OCI-LY7 (cell line): ENCODE measurements at regions not wholly inside any gene's neighbourhood (a gene's known extent, or its start where the extent isn't known, plus 50 kb on each side); places are given as distances from the start of the nearest gene placed in this dataset.

Experiments used
- BruUV-seq: library from RNA; stranded (reverse); fragments of 400-500 nt; replicated peaks from 2 replicates; lab custom pipeline; 2021; lab: Mats Ljungman, UMichigan
- CTCF ChIA-PET: fragments of 300-600 bp; sonication (Branson Sonifier 250); formaldehyde crosslinking; loops from one replicate; lab custom pipeline; 2022; ENCODE audit warnings: antibody characterized with exemption; ENCODE audit not compliant: unreplicated experiment; lab: Charles Lee
- POLR2A ChIA-PET: fragments of 300-600 bp; sonication (Branson Sonifier 250); formaldehyde crosslinking; loops from one replicate; lab custom pipeline; 2022; ENCODE audit warnings: antibody characterized with exemption; lab: Charles Lee
- DNase-seq: peaks from one replicate; pipeline ENCODE4 v3.0.0-alpha.2; 2015; ENCODE audit warnings: low spot score
- H2AFZ ChIP-seq: fragments of 200-600 bp; sonication (generic), shearing (Covaris generic); 2 replicates; pipeline ENCODE4 v1.6.1; 2014; ENCODE audit warnings: mild to moderate bottlenecking, antibody characterized with exemption, low read length, moderate library complexity
- H3K27ac ChIP-seq: fragments of 200-600 bp; sonication (generic); 2 replicates; pipeline ENCODE4 v1.5.1; 2014; ENCODE audit warnings: mixed run types, low read depth, mild to moderate bottlenecking, moderate library complexity, low read length, inconsistent platforms; ENCODE audit not compliant: poor library complexity, severe bottlenecking
- H3K36me3 ChIP-seq: fragments of 200-600 bp; sonication (generic); 2 replicates; pipeline ENCODE4 v1.6.1; 2014; ENCODE audit warnings: mild to moderate bottlenecking, antibody characterized with exemption, low read length, moderate library complexity, mixed read lengths; ENCODE audit not compliant: insufficient read depth
- H3K4me1 ChIP-seq: fragments of 200-600 bp; sonication (generic); 2 replicates; pipeline ENCODE4 v1.5.1; 2014; ENCODE audit warnings: mild to moderate bottlenecking, low read length; ENCODE audit not compliant: insufficient read depth, poor library complexity, severe bottlenecking
- H3K4me2 ChIP-seq: fragments of 200-600 bp; sonication (generic); 2 replicates; pipeline ENCODE4 v1.6.1; 2014; ENCODE audit warnings: mild to moderate bottlenecking, low read length
- H3K4me3 ChIP-seq: fragments of 200-600 bp; sonication (generic); 2 replicates; pipeline ENCODE4 v1.5.1; 2014; ENCODE audit warnings: mild to moderate bottlenecking, low read depth, low read length; ENCODE audit not compliant: poor library complexity, severe bottlenecking
- H3K79me2 ChIP-seq: fragments of 200-600 bp; sonication (generic); 2 replicates; pipeline ENCODE4 v1.6.1; 2016; ENCODE audit warnings: low read depth, mild to moderate bottlenecking, low read length, moderate library complexity, mixed read lengths; ENCODE audit not compliant: insufficient read depth
- H3K9me2 ChIP-seq: fragments of 200-600 bp; sonication (generic); 2 replicates; pipeline ENCODE4 v1.6.1; 2016; ENCODE audit warnings: mild to moderate bottlenecking, low read length, mixed read lengths; ENCODE audit not compliant: insufficient read depth
- H3K9me3 ChIP-seq: fragments of 200-600 bp; sonication (generic); 2 replicates; pipeline ENCODE4 v1.6.1; 2014; ENCODE audit warnings: mild to moderate bottlenecking, mixed run types, low read length, mixed read lengths
- H4K20me1 ChIP-seq: fragments of 200-600 bp; sonication (generic); 2 replicates; pipeline ENCODE4 v1.6.1; 2014; ENCODE audit warnings: mild to moderate bottlenecking, antibody characterized with exemption, low read length, moderate library complexity, mixed read lengths; ENCODE audit not compliant: insufficient read depth
- EZH2phosphoT487 ChIP-seq: fragments of 200-600 bp; sonication (generic); IDR thresholded peaks from 2 replicates; pipeline ENCODE4 v1.6.1; 2018; ENCODE audit warnings: low read depth, borderline replicate concordance, mild to moderate bottlenecking, mixed run types, antibody characterized with exemption, low read length, moderate library complexity, mixed read lengths
- intact Hi-C: fragments of 100-400 bp; cut with micrococcal nuclease; formaldehyde crosslinking; loops from one replicate; pipeline ENCODE4 v1.10.0; 2022; ENCODE audit not compliant: unreplicated experiment
- TF ChIP-seq, protein P1 (sequence below): fragments of 200-600 bp; sonication (generic); conservative IDR thresholded peaks from 2 replicates; pipeline ENCODE4 v1.5.1; 2014; ENCODE audit warnings: mild to moderate bottlenecking, antibody characterized with exemption, low read length, moderate library complexity, mixed read lengths

DNA sequence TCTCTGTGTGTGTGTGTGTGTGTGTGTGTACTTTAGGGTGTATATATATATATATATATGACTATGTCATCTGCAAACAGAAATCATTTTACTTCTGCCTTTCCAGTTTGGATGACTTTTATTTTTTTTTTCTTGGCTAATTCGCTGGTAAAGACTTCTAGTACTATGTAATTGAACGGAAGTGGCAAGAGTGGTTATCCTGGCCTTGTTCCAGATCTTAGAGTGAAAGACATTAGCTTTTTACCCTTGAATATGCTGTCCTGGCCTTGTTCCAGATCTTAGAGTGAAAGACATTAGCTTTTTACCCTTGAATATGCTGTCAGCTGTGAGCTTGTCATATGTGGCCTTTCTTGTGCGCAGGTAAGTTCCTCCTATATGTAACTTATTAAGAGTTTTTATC, 72.7 kb upstream of the MYOCD start:
- intact Hi-C loops: no loop called here
- no peak for DNase-seq
- Histone ChIP-seq H3K4me2 (no peak overlapping the region), H3K79me2 (no peaks in the 10 kb centered on the region), H3K9me2 (no peaks in the 10 kb centered on the region), H2AFZ (no peak overlapping the region), H3K4me1 (no peaks in the 10 kb centered on the region), H3K27ac (no peak overlapping the region), H3K9me3 (no peaks in the 10 kb centered on the region), H4K20me1 (no peaks in the 10 kb centered on the region), H3K36me3 (no peaks in the 10 kb centered on the region), H3K4me3 (no peak overlapping the region)
- TF ChIP-seq, protein P1, sequence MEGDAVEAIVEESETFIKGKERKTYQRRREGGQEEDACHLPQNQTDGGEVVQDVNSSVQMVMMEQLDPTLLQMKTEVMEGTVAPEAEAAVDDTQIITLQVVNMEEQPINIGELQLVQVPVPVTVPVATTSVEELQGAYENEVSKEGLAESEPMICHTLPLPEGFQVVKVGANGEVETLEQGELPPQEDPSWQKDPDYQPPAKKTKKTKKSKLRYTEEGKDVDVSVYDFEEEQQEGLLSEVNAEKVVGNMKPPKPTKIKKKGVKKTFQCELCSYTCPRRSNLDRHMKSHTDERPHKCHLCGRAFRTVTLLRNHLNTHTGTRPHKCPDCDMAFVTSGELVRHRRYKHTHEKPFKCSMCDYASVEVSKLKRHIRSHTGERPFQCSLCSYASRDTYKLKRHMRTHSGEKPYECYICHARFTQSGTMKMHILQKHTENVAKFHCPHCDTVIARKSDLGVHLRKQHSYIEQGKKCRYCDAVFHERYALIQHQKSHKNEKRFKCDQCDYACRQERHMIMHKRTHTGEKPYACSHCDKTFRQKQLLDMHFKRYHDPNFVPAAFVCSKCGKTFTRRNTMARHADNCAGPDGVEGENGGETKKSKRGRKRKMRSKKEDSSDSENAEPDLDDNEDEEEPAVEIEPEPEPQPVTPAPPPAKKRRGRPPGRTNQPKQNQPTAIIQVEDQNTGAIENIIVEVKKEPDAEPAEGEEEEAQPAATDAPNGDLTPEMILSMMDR: no peak
- no peak for TF ChIP-seq EZH2phosphoT487
- CTCF ChIA-PET: no interaction called here
- BruUV-seq: no TSS peak
- POLR2A ChIA-PET: no interaction called here

DNA sequence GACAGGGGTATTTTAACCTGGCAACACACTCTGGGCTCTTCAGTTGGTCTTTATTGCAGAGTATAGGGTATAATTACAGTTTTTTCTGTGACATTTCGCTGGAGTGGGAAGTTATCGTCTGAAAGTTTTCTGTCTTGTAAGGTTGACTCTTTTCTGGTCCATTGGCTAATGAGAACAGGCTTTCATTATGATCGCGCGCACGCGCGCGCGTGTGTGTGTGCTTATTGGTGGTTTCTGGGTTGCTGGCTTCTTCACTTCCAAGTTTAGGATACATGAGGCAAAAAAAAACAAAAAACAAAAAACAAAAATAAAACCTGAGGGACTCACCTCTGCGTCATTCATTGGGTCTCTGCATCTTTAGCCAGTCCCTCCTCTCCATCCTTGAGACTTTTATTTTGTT, 68.7 kb upstream of the MYOCD start:
- POLR2A ChIA-PET: no interaction called here
- CTCF ChIA-PET: no interaction called here
- no peaks in the 10 kb centered on the region for H3K4me1 ChIP-seq
- no peak overlapping the region for H3K27ac ChIP-seq
- no peak overlapping the region for H2AFZ ChIP-seq
- no peaks in the 10 kb centered on the region for H3K9me2 ChIP-seq
- intact Hi-C loops: no loop called here
- BruUV-seq: no TSS peak
- H3K9me3 ChIP-seq: no peaks in the 10 kb centered on the region
- TF ChIP-seq, protein P1: no peak
- TF ChIP-seq EZH2phosphoT487: no peak
- no peaks in the 10 kb centered on the region for H3K36me3 ChIP-seq
- DNase-seq: no peak
- no peak overlapping the region for H3K4me3 ChIP-seq
- H4K20me1 ChIP-seq: no peaks in the 10 kb centered on the region
- H3K4me2 ChIP-seq: no peak overlapping the region
- H3K79me2 ChIP-seq: no peaks in the 10 kb centered on the region

DNA sequence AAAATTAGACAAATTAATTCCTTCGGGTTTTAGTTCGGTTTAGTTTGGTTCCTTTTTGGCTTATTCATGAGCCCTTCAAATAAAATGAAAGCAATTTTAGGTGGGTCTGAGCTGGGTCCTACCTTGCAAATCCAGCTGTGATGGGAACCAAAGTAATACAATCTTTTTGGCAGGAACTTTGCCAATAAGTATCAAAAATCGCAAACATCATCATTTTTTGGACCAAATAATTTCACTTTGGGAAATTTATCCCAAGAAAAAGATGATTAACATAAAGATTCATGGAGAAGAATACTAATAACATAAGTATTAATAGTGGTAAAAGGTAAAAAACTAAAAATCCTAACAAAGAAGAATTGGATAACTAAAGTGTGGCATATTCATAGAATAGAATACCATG, 67.8 kb upstream of the MYOCD start:
- H3K9me2 ChIP-seq: no peaks in the 10 kb centered on the region
- DNase-seq: no peak
- no peaks in the 10 kb centered on the region for H3K79me2 ChIP-seq
- intact Hi-C loops: no loop called here
- H3K4me1 ChIP-seq: no peaks in the 10 kb centered on the region
- H4K20me1 ChIP-seq: no peaks in the 10 kb centered on the region
- no peak overlapping the region for H3K4me3 ChIP-seq
- no peak overlapping the region for H3K27ac ChIP-seq
- POLR2A ChIA-PET: no interaction called here
- no peak overlapping the region for H3K4me2 ChIP-seq
- CTCF ChIA-PET: no interaction called here
- no peaks in the 10 kb centered on the region for H3K9me3 ChIP-seq
- no peak overlapping the region for H2AFZ ChIP-seq
- TF ChIP-seq, protein P1: no peak
- no peak for TF ChIP-seq EZH2phosphoT487
- H3K36me3 ChIP-seq: no peaks in the 10 kb centered on the region
- BruUV-seq: no TSS peak
